IPS-11a (cell line): ENCODE measurements at regions not wholly inside any gene's neighbourhood (a gene's known extent, or its start where the extent isn't known, plus 50 kb on each side); places are given as distances from the start of the nearest gene placed in this dataset.

ENCODE experiments used
- H3K4me3 ChIP-seq: one replicate; pipeline ENCODE4 v1.5.1; 2013; ENCODE audit warnings: low read depth, low read length, control low read depth

DNA sequence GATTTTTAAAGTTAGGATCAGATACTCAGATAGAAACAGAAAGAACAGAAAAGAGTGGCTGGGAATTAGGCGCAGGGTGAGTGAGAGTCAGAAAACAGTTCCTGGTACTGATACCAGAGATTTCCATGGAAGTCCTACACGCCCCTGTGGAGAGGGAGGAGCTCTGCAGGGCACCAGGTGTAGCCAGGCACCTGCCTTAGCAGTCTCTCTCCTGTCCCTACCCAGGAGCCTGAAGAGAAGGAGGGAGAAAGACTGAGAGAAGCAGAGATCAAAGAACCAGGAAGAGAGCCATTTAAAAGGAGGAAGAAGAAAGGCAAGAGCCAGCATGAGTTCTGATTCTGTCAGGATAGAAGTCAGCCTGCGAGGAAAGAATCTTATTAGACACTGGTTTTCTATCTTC, 65.0 kb downstream of the CBLN1 start:
- no peak overlapping the region for H3K4me3 ChIP-seq

- H3K4me3 ChIP-seq: no peak overlapping the region
Measured at GRCh38 chr16:49213594-49213993, 68.0 kb downstream of the CBLN1 start.

DNA sequence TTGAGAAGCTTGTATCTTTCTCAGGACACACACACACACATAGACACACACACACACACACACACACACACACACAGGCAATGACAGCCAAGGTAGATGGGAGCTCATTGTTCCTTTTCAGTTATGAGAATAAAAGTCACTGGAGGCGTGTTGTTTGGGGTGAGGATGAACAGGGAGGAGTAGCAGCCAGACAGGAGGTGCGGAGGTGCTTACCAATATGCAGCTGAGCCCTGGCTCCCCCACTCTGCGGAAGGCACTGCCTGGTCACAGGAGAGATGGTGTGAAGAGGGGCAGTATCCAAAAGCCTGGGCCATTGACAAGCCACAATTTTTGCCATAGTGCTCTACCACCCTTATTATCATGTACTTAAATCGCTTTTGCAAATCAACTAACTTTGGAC, 77.4 kb downstream of the CBLN1 start:
- no peak overlapping the region for H3K4me3 ChIP-seq

- no peak overlapping the region for H3K4me3 ChIP-seq
Measured at GRCh38 chr16:49203361-49203760, 78.3 kb downstream of the CBLN1 start.

DNA sequence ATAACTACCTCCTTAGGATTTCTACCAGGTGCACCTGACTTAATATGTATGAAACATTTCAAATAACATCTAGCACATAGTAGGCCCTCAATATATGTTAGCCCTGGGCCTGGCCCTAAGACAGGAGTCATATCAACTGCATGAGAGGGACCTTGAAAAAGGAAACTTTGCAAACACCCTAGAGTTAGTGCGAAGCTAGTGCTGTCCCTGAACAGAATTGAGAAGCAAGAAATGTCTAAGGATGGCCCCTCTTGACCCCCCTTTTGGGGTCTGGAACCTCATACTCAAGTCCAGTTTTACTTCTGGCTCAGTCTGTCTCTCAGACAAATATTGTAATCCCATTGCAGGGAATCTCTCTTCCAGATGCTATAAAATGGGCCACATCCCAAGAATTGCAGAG, 80.5 kb downstream of the CBLN1 start:
- H3K4me3 ChIP-seq: no peak overlapping the region

GRCh38 chr16:49200223-49200820, 81.3 kb downstream of the CBLN1 start:
- no peak overlapping the region for H3K4me3 ChIP-seq

- no peak overlapping the region for H3K4me3 ChIP-seq
Measured at GRCh38 chr16:49195237-49195548, 86.4 kb downstream of the CBLN1 start.

DNA sequence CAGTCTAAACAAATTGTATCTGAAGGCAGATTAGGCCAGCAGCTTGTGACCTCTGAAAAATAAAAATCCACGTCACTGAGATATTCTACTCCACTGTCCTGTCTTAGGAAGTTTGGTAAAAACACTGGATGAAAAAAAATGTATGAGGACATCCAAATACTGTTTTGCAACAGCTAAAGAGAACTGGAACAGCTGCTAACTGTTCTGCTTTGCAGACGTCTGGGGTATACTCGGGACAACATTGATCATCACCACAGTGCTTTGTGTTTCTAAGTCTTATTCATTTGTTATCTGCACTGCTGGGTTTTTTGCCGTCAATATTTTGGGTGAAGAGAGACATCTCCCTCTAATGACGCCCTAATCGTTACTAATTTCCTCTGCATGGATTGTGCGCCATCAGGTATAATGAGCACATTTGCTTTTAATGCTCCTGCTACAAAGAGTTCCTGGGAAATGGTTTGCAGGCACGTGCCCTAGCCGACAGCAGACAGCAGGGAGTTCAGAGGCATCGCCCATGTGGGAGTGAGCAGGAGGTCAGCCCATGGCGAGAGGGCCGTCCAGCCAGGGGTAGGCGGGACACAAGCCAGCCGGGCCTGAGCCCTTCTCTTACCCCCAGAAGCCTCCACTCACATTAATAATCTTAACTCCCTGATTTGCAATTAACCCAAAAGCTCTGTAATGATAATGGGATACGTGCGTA, 87.0 kb downstream of the CBLN1 start:
- H3K4me3 ChIP-seq: no peak overlapping the region

- no peak overlapping the region for H3K4me3 ChIP-seq
Measured at GRCh38 chr16:49193596-49193995, 88.0 kb downstream of the CBLN1 start.

- no peak overlapping the region for H3K4me3 ChIP-seq
Measured at GRCh38 chr16:49189286-49189685, 92.4 kb downstream of the CBLN1 start.

GRCh38 chr16:49183911-49184310, 97.7 kb downstream of the CBLN1 start:
- no peak overlapping the region for H3K4me3 ChIP-seq

DNA sequence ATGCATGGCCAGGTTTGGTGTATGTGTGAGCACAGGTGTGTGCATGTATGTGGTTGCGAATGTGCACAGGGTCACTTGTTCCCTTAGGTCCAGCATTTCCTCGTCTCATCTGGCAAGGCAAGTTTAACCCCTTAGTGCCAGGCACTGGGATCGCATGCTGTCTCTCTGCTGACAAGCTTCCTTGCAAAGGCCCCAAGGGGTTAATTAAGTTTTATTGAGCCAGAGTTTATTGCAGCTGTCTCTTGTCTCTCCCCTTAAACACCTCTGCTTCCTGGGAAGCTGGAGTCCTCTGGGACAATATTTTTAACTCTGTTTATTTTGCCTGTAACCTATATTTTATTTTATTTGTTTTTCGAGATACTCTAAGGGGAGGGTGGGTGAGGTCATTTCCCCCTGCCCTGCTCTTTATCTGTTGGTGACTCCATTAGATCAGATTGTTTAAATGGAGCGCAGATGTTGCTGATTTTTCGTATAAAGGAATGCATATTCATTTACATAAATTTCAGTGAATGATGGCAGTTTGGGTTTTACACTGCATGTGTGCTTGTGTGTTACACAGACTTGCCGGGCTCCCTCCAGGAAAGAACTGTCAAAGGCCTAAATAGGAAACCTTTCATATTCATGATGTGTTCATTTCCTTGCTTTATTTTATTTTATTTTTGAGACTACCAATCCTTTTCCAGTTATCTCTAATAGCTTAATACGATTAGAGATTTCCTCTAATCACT, 99.7 kb downstream of the CBLN1 start:
- no peak overlapping the region for H3K4me3 ChIP-seq

DNA sequence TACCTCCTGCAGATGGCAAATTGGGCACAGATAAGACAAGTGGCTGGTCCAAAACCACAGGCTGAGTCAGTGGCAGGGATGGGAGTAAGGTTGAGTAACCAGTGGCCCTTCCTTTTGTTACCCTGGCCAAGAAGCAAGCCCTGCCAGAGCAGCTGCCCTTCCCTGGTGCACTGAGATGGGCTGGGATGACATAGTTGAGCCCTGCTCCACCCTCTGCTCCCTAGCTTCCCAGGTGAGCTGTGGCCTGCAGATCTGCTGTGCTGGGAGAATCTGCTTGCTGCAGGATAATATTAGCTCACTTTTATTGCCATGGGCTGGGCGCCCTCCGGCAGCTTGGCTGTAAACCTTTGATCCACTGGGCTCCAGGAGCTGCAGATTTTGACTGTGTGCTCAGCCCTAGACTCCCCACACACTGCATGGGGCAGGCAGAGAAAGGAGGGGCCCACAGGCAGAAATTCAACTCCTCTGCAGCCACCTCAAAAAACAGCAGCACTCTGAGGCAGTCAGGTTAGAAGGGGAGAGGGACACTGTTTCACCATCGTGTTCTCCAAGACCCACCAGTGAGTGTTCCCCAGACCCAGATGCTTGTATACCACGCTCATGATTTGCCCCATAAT, 101.8 kb downstream of the CBLN1 start:
- H3K4me3 ChIP-seq: no peak overlapping the region

DNA sequence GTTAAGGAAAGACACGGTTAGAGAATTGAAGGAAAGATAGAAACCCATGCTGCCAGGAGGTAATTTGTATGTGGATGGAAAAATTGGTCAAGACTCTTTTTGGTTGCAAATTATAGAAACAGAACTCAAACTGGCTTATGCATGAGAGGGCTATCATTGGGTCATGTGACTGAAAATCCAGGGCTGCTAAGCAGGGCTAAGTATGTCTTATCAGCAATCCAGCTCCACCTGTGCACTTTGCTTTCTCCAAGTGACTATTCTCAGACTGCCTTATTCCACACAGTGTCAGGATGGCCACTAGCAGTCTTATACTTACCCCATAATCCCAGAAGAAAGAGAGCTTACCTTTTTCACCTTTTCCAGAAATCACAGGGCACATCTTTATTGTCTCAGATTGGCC, 113.5 kb downstream of the CBLN1 start:
- H3K4me3 ChIP-seq: no peak overlapping the region

- H3K4me3 ChIP-seq: no peak overlapping the region
Measured at GRCh38 chr16:49165025-49165424, 116.6 kb downstream of the CBLN1 start.

DNA sequence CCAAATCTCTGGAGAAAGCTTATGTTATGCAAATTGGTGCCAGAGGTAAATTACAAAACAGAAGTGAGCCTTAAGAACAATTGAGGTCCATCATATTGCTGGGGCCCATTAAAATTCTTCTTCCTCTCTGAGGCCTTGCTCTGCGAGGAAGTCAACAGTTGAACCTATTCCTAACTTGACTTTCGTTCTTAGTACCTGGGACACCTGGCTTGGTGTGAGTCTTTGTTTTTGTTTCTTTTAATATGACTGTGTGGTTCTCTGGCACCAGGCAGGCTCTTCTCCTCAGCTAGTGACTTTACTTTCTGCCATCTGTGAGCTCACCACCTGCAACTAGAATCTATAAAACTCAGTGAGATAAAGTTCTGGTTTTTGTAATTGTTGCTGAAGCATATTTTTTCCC, 120.4 kb downstream of the CBLN1 start:
- H3K4me3 ChIP-seq: no peak overlapping the region

- H3K4me3 ChIP-seq: no peak overlapping the region
Measured at GRCh38 chr16:49158029-49158642, 123.5 kb downstream of the CBLN1 start.

GRCh38 chr16:49150341-49150740, 131.3 kb downstream of the CBLN1 start:
- H3K4me3 ChIP-seq: no peak overlapping the region

DNA sequence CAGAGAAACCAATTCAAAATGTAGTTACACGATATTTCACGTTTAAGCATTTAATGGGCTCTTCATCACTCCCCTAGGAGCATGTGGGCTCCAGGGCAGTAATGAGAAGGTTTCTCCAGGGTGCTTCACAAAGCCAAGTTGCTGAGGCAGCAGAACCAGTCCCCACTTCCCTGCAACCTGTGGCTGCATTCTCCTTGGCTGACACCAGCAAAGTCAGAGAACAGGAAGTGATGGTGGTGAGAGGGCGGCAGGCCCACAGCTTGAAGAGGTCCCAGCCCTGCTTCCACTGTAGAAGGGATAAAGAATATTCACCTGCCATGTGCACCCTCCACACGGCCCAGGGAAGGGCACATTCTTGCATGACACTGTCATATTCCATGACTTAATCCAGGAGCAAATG, 133.2 kb downstream of the CBLN1 start:
- H3K4me3 ChIP-seq: no peak overlapping the region

DNA sequence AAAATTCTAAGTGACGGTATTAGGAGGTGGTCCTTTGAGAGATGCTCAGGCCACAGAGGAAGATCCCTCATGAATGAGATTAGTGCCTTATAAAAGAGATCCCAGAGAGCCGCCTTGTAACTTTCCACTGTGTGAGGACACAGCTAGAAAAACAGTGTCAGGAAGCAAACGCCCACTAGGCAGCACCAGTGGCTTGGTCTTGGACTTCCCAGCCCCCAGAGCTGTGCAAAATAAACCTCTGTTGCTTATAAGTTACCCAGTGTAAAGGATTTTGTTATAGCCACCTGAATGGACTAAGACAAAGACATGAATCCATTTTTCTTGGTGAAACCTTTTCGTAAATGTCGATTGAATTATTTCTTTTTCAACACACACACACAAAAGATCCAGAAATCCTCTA, 141.0 kb downstream of the CBLN1 start:
- no peak overlapping the region for H3K4me3 ChIP-seq

DNA sequence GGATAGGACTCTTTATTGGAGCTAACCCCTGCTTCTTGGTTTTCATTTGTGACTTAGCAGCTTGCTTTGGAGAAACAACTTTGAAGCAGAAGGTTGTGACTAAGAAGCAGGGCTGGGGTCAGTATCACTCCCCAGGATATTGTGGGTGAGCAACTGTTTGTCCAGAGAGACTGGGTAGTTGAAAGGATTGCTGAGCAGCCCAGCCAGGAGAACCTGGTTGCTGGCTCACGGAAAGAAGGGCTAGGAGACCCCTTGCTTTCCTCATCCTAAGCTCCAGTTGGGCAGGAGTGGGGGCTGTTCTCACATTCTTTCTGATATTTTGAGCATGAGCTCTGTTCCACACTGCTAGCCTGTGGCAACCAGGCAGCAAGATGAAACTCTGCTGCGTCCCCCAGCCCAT, 151.2 kb downstream of the CBLN1 start:
- no peak overlapping the region for H3K4me3 ChIP-seq

- H3K4me3 ChIP-seq: no peak overlapping the region
Measured at GRCh38 chr16:49129935-49130334, 151.7 kb downstream of the CBLN1 start.
